ENCODE measurements at regions not wholly inside any gene's neighbourhood (a gene's known extent, or its start where the extent isn't known, plus 50 kb on each side); places are given as distances from the start of the nearest gene placed in this dataset.

DNA sequence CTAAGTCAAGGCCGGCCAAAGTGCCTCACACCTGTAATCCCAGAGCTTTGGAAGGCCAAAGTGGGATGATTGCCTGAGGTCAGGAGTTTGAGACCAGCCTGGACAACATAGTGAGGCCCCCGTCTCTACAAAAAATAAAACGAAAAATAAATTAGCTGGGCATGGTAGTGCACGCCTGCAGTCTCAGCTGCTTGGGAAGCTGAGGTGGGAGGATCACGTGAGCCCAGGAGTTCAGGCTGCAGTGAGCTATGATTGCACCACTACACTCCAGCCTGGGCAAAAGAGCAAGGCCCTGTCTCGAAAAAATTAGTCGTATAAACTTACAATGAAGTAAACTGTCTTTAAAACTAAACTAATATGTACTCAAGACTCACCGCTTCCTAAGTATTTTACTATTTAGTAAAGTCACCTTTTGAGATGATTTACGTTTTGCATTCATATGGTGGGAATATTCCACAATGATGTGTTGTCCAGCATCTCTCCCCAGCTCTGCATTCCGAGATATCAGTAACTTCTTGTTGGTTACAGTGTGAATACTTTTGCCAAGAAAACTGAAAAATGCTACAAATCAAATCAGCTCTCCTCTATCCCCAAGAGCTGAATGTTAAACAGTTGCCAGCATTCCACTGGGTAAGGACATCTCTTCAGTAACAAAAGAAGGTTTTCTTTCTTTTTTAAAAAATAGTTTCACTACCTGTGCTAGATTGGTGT, 84.9 kb upstream of the C21orf91 start:
- H3K27me3 Mint-ChIP-seq: no peaks in the 10 kb centered on the region

DNA sequence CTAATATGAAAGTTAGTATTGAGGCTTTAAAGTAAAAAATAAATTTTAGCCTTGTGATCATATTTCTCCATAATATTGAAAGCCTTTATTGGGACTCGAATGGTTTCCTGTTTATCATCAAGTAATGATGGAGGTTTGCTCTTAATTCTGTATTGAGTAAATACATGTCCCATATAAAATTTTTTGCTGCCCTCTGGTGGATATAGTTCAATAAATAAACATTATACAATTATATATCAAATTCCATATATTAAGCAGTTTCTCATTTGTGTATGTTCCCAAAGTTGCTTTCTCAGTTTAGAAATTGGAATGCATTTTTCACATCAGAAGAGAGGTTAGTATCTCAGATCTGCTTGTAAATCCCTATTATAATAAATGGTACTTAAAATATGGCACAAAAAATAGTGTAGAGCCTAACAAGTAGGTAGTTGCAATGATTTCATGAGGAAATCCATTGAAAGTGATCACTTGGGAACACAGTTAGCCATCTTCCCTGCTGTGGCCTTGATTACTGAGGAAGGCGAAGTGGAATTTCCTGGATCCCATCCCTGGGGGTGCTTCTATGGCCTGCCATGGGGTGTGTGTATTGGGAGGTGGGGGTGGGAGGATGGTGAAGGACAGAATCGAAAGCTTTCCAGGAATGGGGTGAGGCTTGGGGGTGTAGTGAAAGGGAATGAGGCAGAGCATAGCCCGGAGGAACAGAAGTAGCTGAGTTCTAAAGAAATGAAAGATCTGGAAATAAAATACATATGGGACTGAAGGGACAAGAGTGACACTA, 84.1 kb upstream of the C21orf91 start:
- no peak for DNase-seq
- Mint-ChIP-seq H3K27me3 (no peaks in the 10 kb centered on the region), H3K9me3 (peaks cover 14% of the 10 kb centered on the region), H3K4me3 (no peak overlapping the region), H3K27ac (no peak overlapping the region), H3K4me1 (peaks cover 6% of the 10 kb centered on the region), H3K36me3 (peaks cover 12% of the 10 kb centered on the region)

More for the DNA sequence above, 84.9 kb upstream of the C21orf91 start:
- peaks cover 11% of the 10 kb centered on the region for H3K36me3 Mint-ChIP-seq
- no peak for DNase-seq
- H3K4me1 Mint-ChIP-seq: peaks cover 6% of the 10 kb centered on the region
- peaks cover 12% of the 10 kb centered on the region for H3K9me3 Mint-ChIP-seq
- no peak overlapping the region for H3K4me3 Mint-ChIP-seq
- no peak overlapping the region for H3K27ac Mint-ChIP-seq

DNA sequence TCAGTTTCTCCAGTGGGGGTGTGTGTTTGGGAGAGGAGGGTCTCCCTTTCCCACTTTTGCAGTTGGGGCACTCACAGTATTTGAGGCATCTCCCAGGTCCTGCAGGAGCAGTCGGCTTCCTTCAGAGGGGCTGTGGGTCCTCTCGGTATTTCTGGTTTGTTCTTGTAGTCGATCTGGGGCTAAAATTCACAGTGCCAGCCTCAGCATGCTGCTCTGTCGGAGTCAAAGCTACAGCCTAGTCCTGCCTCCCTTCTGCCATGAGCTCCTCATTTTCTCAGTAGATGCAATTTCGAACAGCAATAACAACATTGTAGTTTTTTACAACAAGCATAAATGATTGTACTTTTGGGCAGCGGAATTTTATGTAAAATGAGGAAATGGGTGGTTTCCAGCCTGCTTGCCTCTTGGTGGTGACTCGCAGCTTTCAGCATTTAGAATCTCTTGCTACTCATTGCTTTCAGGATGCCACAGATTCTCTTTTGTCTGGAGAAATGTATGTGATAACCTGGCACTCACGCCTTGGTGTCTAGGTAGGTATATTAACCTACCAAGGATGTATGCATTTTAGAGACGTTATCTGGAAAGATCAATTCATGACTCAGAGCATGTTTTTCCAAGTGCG, 82.4 kb upstream of the C21orf91 start:
- no peak for DNase-seq
- peaks cover 22% of the 10 kb centered on the region for H3K9me3 Mint-ChIP-seq
- H3K4me3 Mint-ChIP-seq: no peak overlapping the region
- no peak overlapping the region for H3K27ac Mint-ChIP-seq
- peaks cover 17% of the 10 kb centered on the region for H3K36me3 Mint-ChIP-seq
- H3K4me1 Mint-ChIP-seq: peaks cover 13% of the 10 kb centered on the region
- H3K27me3 Mint-ChIP-seq: no peaks in the 10 kb centered on the region

DNA sequence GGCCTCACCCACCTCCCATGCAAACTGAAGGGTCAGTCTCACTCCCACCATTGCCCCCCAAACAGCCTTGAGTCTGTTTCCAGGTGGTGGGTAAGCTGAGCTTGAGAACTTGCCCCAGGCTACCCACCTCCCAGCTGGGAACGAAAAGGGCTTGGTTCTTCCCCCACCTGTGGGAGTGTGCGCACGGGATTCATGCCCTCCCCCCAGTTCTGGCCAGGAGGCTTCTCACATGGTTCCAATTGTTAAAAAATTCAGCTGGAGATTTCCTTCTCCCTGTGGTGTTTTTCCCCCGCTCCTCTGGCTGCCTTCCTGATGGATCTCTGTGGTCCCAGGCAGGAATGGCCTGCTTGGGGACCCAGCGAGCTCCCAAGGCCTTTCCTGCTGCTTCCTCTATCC, 81.8 kb upstream of the C21orf91 start:
- Mint-ChIP-seq H3K27me3 (no peaks in the 10 kb centered on the region), H3K4me1 (peaks cover 13% of the 10 kb centered on the region), H3K4me3 (no peak overlapping the region), H3K9me3 (peaks cover 25% of the 10 kb centered on the region), H3K36me3 (peaks cover 17% of the 10 kb centered on the region), H3K27ac (peak overlapping the region; percentile 49)
- no peak for DNase-seq

DNA sequence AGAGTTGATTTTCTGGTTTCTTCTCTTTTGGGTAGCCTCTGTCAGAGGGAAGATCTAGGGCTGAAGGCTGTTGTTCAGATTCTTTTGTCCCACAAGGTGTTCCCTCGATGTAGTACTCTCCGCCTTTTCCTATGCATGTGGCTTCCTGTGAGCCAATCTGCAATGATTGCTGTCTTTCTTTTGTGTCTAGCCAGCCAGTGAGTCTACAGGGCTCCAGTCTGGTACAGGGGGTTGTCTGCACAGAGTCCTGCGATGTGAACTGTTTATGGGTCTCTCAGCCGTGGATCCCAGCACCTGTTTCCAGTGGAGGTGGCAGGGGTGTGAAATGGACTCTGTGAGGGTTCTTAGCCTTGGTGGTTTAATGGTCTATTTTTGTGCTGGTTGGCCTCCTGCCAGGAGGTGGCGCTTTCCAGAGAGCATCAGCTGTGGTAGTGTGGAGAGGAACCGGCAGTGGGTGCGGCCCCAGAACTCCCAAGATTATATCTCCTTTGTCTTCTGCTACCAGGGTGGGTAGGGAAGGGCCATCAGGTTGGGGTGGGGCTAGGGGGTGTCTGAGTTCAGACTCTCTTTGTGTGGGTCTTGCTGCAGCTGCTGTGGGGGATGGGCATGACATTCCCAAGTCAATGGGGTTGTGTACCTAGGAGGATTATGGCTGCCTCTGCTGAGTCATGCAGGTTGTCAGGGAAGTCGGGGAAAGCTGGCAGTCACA, 81.3 kb upstream of the C21orf91 start:
- Mint-ChIP-seq H3K9me3 (peaks cover 25% of the 10 kb centered on the region), H3K27ac (no peak overlapping the region), H3K36me3 (peaks cover 17% of the 10 kb centered on the region), H3K4me1 (peaks cover 13% of the 10 kb centered on the region), H3K4me3 (no peak overlapping the region), H3K27me3 (no peaks in the 10 kb centered on the region)
- no peak for DNase-seq

DNA sequence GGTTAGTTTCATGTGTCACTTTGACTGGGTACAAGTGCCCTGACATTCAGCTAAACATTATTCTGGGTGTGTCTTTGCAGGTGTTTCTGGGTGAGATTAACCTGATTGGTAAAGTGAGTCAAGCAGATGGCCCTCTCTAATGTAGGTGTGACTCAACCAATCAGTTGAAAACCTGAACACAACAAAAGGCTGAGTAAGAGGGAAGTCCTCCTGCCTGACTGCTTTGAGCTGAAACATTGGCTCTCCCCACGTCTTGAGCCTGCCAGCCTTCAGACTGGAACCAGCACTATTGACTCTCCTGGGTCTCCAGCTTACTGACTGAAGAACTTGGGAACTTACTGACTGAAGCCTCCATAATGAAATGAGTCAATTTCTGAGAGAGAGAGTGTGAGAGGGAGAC, 70.0 kb upstream of the C21orf91 start:
- DNase-seq: no peak
- H3K27me3 Mint-ChIP-seq: no peaks in the 10 kb centered on the region
- H3K4me1 Mint-ChIP-seq: no peaks in the 10 kb centered on the region
- H3K36me3 Mint-ChIP-seq: no peaks in the 10 kb centered on the region
- H3K27ac Mint-ChIP-seq: no peak overlapping the region
- no peak overlapping the region for H3K4me3 Mint-ChIP-seq
- peaks cover 3% of the 10 kb centered on the region for H3K9me3 Mint-ChIP-seq

DNA sequence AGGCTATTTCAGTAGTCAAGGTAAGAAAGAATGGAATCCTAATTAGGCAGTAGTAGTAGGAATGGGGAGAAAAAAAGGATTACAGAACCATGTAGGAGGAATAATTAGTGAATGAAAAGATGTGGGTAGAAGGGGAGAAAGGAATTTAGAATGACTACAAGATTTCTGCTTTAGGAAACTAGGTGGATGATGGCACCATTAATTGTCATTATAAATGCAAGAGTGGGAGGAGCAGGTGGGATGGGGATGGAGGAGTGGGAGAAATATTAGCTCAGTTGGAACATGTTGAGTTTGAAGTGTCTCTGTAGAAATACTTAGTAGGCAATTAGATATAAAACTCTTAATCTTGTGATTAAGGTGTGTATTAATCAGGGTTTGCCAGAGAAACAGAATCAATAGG, 50.0 kb upstream of the C21orf91 start:
- Mint-ChIP-seq H3K9me3 (peaks cover 1% of the 10 kb centered on the region), H3K27ac (no peak overlapping the region), H3K36me3 (no peaks in the 10 kb centered on the region), H3K4me1 (no peaks in the 10 kb centered on the region), H3K27me3 (no peaks in the 10 kb centered on the region), H3K4me3 (no peak overlapping the region)
- DNase-seq: no peak
